SH-SY5Y (cell line): ENCODE measurements at regions not wholly inside any gene's neighbourhood (a gene's known extent, or its start where the extent isn't known, plus 50 kb on each side); places are given as distances from the start of the nearest gene placed in this dataset.

ENCODE experiments used
- GATA2 ChIP-seq: IDR thresholded peaks from 2 replicates; pipeline ENCODE4 v1.6.1; 2011; ENCODE audit warnings: mild to moderate bottlenecking, low read depth, low read length
- GATA3 ChIP-seq: IDR thresholded peaks from 2 replicates; pipeline ENCODE4 v1.6.1; 2011; ENCODE audit warnings: low read depth, mild to moderate bottlenecking, low read length, moderate library complexity

DNA sequence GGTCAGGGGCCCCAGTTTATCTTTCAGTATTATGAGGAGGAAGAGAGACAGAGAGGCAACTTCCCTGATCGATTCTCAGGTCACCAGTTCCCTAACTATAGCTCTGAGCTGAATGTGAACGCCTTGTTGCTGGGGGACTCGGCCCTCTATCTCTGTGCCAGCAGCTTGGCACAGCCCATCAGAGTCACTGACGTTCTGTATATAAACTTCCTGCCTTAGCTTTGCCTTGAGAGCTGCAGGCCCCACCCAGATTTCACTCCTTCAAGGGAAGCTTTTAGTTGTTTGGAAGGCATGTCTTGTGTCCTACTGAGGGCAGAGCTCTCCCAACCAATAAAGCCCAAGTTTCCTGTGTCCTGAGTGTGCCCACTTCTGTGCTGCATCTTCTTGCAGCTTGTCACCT is 242.5 kb upstream of the PRSS58 start:
- TF ChIP-seq GATA2 = no peak
- no peak for TF ChIP-seq GATA3
